HepG2 (cell line): ENCODE measurements at regions not wholly inside any gene's neighbourhood (a gene's known extent, or its start where the extent isn't known, plus 50 kb on each side); places are given as distances from the start of the nearest gene placed in this dataset.

Source experiments
- FOXM1 ChIP-seq: sonication (generic); formaldehyde crosslinking; IDR thresholded peaks from 2 replicates; pipeline ENCODE4 v1.5.0; 2020; ENCODE audit warnings: missing genetic modification reagents
- YY1 ChIP-seq: IDR thresholded peaks from 2 replicates; pipeline ENCODE4 v1.6.1; 2011; ENCODE audit warnings: low read length, low read depth, moderate library complexity, mild to moderate bottlenecking; ENCODE audit not compliant: insufficient read depth, insufficient replicate concordance
- TF ChIP-seq, protein P1 (sequence below): sonication (generic); formaldehyde crosslinking; IDR thresholded peaks from 2 replicates; pipeline ENCODE4 v1.5.0; 2020; ENCODE audit warnings: mild to moderate bottlenecking, missing genetic modification reagents, moderate library complexity

DNA sequence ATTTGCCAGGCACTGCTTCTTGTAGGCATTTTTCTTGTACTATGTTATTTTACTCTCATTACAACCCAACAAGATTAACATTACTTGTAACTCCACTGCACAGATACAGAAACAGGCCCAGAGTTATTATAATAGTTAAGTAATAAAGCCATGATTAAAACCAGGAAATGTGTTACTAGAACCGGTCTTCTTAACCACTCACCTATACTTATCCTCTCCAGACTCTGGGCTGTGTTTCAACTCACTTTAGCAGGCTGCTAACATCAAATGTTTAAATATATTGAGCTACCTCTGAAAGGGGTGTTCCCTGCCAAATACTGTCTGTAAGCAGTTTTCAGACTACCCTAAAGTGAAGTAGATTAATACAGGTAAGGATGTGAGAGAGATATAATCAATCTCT lies 1227.8 kb downstream of the SORCS3 start:
- TF ChIP-seq, protein P1, sequence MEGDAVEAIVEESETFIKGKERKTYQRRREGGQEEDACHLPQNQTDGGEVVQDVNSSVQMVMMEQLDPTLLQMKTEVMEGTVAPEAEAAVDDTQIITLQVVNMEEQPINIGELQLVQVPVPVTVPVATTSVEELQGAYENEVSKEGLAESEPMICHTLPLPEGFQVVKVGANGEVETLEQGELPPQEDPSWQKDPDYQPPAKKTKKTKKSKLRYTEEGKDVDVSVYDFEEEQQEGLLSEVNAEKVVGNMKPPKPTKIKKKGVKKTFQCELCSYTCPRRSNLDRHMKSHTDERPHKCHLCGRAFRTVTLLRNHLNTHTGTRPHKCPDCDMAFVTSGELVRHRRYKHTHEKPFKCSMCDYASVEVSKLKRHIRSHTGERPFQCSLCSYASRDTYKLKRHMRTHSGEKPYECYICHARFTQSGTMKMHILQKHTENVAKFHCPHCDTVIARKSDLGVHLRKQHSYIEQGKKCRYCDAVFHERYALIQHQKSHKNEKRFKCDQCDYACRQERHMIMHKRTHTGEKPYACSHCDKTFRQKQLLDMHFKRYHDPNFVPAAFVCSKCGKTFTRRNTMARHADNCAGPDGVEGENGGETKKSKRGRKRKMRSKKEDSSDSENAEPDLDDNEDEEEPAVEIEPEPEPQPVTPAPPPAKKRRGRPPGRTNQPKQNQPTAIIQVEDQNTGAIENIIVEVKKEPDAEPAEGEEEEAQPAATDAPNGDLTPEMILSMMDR (CRISPR knock-in tag), result no peak
- TF ChIP-seq YY1 (no peak), FOXM1 (no peak)
